B cell (primary cell): ENCODE measurements at regions not wholly inside any gene's neighbourhood (a gene's known extent, or its start where the extent isn't known, plus 50 kb on each side); places are given as distances from the start of the nearest gene placed in this dataset.
A peak's percentile ranks its signal among the peaks of the same experiment; 100 is the strongest.
"Not testable (repeated sequence)": the region's sequence is repeated elsewhere in the genome, so short reads cannot be mapped to it uniquely, and the experiment has no call there.

Source experiments
- ATAC-seq: fragments of 200-7000 bp; cut with Tn5 transposase; one replicate; pipeline ENCODE4 v1.10.0; 2021; ENCODE audit warnings: low read depth, mild to moderate bottlenecking, moderate number of reproducible peaks, moderate library complexity
- CTCF ChIA-PET: fragments of 350-600 bp; sonication (Branson Sonifier 250); formaldehyde crosslinking; loops from one replicate; lab custom pipeline; 2021; ENCODE audit warnings: antibody characterized with exemption, inconsistent platforms; lab: Charles Lee
- POLR2A ChIA-PET: fragments of 350-600 bp; sonication (Branson Sonifier 250); formaldehyde crosslinking; loops from one replicate; lab custom pipeline; 2021; ENCODE audit warnings: antibody characterized with exemption; lab: Charles Lee
- DNase-seq: peaks from one replicate; pipeline ENCODE4 v3.0.0; 2013
- H2AFZ ChIP-seq: 2 replicates; pipeline ENCODE4 v1.6.1; 2012; ENCODE audit warnings: mild to moderate bottlenecking, low read depth, low read length; ENCODE audit not compliant: insufficient read depth, poor library complexity, severe bottlenecking
- H3K27ac ChIP-seq, 2 donors: 1 replicate in 1 of 2; 2 replicates in 1 of 2; pipeline ENCODE4 v1.5.1; 2012 to 2013; ENCODE audit warnings: low read length in 2 of 2, mild to moderate bottlenecking in 2 of 2, moderate library complexity in 1 of 2
- H3K27me3 ChIP-seq, 4 experiments: fragments of 200-600 bp in 1 of 4; sonication (generic) in 1 of 4; replicated peaks in 1 of 4; 1 replicate in 2 of 4; 2 replicates in 2 of 4; pipeline versions ENCODE4 v1.6.1 to v1.7.0; 2013 to 2016; ENCODE audit warnings: low read length in 3 of 4, mild to moderate bottlenecking in 2 of 4, mixed read lengths in 1 of 4, moderate library complexity in 1 of 4; ENCODE audit not compliant: insufficient read depth in 4 of 4, control insufficient read depth in 3 of 4; ENCODE audit errors: control extremely low read depth in 1 of 4
- H3K36me3 ChIP-seq, 2 experiments: replicated peaks in 1 of 2; 1 replicate in 1 of 2; 2 replicates in 1 of 2; pipeline versions ENCODE4 v1.6.1 to v1.7.1; 2013; ENCODE audit warnings: low read length in 1 of 2; ENCODE audit not compliant: insufficient read depth in 2 of 2, control insufficient read depth in 1 of 2; ENCODE audit errors: control extremely low read depth in 1 of 2, extremely low read depth in 1 of 2
- H3K4me1 ChIP-seq, 2 donors: fragments of 200-600 bp in 1 of 2; sonication (generic) in 1 of 2; 1 replicate in 1 of 2; 2 replicates in 1 of 2; pipeline versions ENCODE4 v1.5.1 to v1.6.1; 2013 to 2017; ENCODE audit warnings: low read length in 2 of 2; ENCODE audit not compliant: control insufficient read depth in 2 of 2, insufficient read depth in 2 of 2
- H3K4me2 ChIP-seq: replicated peaks from 2 replicates; pipeline ENCODE3; 2012; ENCODE audit warnings: mild to moderate bottlenecking, low read depth, low read length; ENCODE audit not compliant: poor library complexity, severe bottlenecking
- H3K4me3 ChIP-seq, 5 experiments: fragments of 200-600 bp in 1 of 5; sonication (generic) in 1 of 5; 1 replicate in 3 of 5; 2 replicates in 2 of 5; pipeline versions ENCODE4 v1.5.1 to v1.7.0; 2011 to 2016; ENCODE audit warnings: low read length in 4 of 5, mild to moderate bottlenecking in 4 of 5, low read depth in 2 of 5, control low read depth in 1 of 5, moderate library complexity in 1 of 5; ENCODE audit not compliant: insufficient read depth in 1 of 5; ENCODE audit errors: control extremely low read depth in 1 of 5, extremely low read depth in 1 of 5
- H3K79me2 ChIP-seq: fragments of 200-600 bp; sonication (generic); one replicate; pipeline ENCODE4 v1.6.0; 2016; ENCODE audit warnings: low read length; ENCODE audit not compliant: control insufficient read depth, insufficient read depth
- H3K9ac ChIP-seq: fragments of 200-600 bp; sonication (generic); 2 replicates; pipeline ENCODE4 v1.6.1; 2017; ENCODE audit warnings: mild to moderate bottlenecking, low read length, moderate library complexity
- H3K9me3 ChIP-seq, 3 donors: one replicate each; pipeline versions ENCODE4 v1.6.1 to v1.7.1; 2013; ENCODE audit warnings: low read length in 2 of 3; ENCODE audit not compliant: control insufficient read depth in 2 of 3, insufficient read depth in 1 of 3; ENCODE audit errors: control extremely low read depth in 1 of 3
- H4K20me1 ChIP-seq: 2 replicates; pipeline ENCODE4 v1.6.0; 2012; ENCODE audit warnings: mild to moderate bottlenecking, low read length; ENCODE audit not compliant: insufficient read depth, control insufficient read depth, poor library complexity, severe bottlenecking
- H3K27ac Mint-ChIP-seq: one replicate; pipeline ENCODE4 v1.8.0; 2021; ENCODE audit warnings: mixed read lengths
- H3K27me3 Mint-ChIP-seq: one replicate; pipeline ENCODE4 v1.8.0; 2021; ENCODE audit warnings: mixed read lengths
- H3K4me1 Mint-ChIP-seq: one replicate; pipeline ENCODE4 v1.8.0; 2021; ENCODE audit warnings: mixed read lengths
- H3K4me3 Mint-ChIP-seq: one replicate; pipeline ENCODE4 v1.8.0; 2021; ENCODE audit warnings: mixed read lengths
- H3K9me3 Mint-ChIP-seq: one replicate; pipeline ENCODE4 v1.8.0; 2022; ENCODE audit warnings: mixed read lengths; ENCODE audit not compliant: insufficient read depth
- EZH2 ChIP-seq: IDR thresholded peaks from 2 replicates; pipeline ENCODE4 v1.6.1; 2012; ENCODE audit warnings: borderline replicate concordance, low read depth, mild to moderate bottlenecking, moderate library complexity, low read length; ENCODE audit not compliant: insufficient read depth, poor library complexity, severe bottlenecking
- WGBS: methylation state at CpG from one replicate; pipeline ENCODE4 v1.1.5; 2013; ENCODE audit warnings: missing lambda C conversion rate; ENCODE audit not compliant: insufficient coverage; 5-methylcytosine and 5-hydroxymethylcytosine counted together
- intact Hi-C: fragments of 100-400 bp; cut with micrococcal nuclease; formaldehyde crosslinking; loops from one replicate; pipeline ENCODE4 v1.10.0; 2022
- TF ChIP-seq, protein P1 (sequence below): fragments of 200-600 bp; IDR thresholded peaks from one replicate; pipeline ENCODE4 v1.8.0; 2022; ENCODE audit warnings: antibody characterized with exemption, mild to moderate bottlenecking

DNA sequence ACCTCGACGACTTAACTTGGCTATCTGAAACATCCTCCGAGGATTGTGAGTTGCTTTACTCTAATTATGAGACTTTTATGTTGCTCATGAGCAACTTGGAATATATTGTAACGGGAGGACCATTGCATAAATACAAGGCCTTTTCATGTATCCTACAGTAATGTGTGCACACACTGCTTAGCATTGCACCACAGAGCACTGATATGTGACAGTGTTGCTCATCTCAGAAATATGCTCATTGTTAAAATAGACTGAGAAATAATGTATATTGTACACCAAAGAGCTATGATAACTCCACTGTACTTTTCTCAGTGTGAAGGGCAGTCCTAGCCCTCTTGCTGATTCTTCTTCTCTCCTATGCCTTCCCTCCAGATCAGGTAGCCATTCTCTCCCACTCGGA, 102.8 kb upstream of the CDK13 start:
- Histone ChIP-seq H3K4me3 (no peak overlapping the region), H3K4me1 (no peaks in the 10 kb centered on the region), H3K27me3 (no peaks in the 10 kb centered on the region), H2AFZ (no peak overlapping the region), H3K27ac (no peak overlapping the region), H3K79me2 (no peaks in the 10 kb centered on the region), H4K20me1 (no peaks in the 10 kb centered on the region), H3K36me3 (no peaks in the 10 kb centered on the region), H3K9me3 (no peaks in the 10 kb centered on the region), H3K9ac (no peak overlapping the region), H3K4me2 (no peak overlapping the region)
- Mint-ChIP-seq H3K27me3 (peaks cover 20% of the 10 kb centered on the region), H3K9me3 (no peaks in the 10 kb centered on the region), H3K4me3 (no peak overlapping the region), H3K27ac (no peak overlapping the region), H3K4me1 (no peaks in the 10 kb centered on the region)
- TF ChIP-seq EZH2: no peak
- TF ChIP-seq, protein P1, sequence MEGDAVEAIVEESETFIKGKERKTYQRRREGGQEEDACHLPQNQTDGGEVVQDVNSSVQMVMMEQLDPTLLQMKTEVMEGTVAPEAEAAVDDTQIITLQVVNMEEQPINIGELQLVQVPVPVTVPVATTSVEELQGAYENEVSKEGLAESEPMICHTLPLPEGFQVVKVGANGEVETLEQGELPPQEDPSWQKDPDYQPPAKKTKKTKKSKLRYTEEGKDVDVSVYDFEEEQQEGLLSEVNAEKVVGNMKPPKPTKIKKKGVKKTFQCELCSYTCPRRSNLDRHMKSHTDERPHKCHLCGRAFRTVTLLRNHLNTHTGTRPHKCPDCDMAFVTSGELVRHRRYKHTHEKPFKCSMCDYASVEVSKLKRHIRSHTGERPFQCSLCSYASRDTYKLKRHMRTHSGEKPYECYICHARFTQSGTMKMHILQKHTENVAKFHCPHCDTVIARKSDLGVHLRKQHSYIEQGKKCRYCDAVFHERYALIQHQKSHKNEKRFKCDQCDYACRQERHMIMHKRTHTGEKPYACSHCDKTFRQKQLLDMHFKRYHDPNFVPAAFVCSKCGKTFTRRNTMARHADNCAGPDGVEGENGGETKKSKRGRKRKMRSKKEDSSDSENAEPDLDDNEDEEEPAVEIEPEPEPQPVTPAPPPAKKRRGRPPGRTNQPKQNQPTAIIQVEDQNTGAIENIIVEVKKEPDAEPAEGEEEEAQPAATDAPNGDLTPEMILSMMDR: no peak
- DNase-seq: no peak
- ChIA-PET POLR2A (no interaction called here), CTCF (no interaction called here)
- WGBS: no CpG with 5 or more reads among the region's 5 CpGs
- no peak for ATAC-seq
- intact Hi-C loops: no loop called here

- Histone ChIP-seq H3K9me3 (no peaks in the 10 kb centered on the region), H4K20me1 (no peaks in the 10 kb centered on the region), H3K79me2 (no peaks in the 10 kb centered on the region), H3K36me3 (no peaks in the 10 kb centered on the region), H3K9ac (no peak overlapping the region), H3K4me2 (no peak overlapping the region), H3K27ac (no peak overlapping the region), H2AFZ (no peak overlapping the region), H3K4me1 (peaks cover 0 to 3% of the 10 kb centered on the region in 2 donors), H3K4me3 (no peak overlapping the region), H3K27me3 (peaks cover 0 to 4% (median 0%) of the 10 kb centered on the region in 4 experiments)
- intact Hi-C loops: no loop called here
- WGBS: no CpG with 5 or more reads among the region's 2 CpGs
- Mint-ChIP-seq H3K27ac (no peak overlapping the region), H3K4me1 (peaks cover 8% of the 10 kb centered on the region), H3K4me3 (no peak overlapping the region), H3K27me3 (peaks cover 35% of the 10 kb centered on the region), H3K9me3 (no peaks in the 10 kb centered on the region)
- DNase-seq: no peak
- ChIA-PET POLR2A (no interaction called here), CTCF (no interaction called here)
- ATAC-seq: no peak
- TF ChIP-seq, protein P1: no peak
- no peak for TF ChIP-seq EZH2
Observed at GRCh38 chr7:39851466-39852045, 98.5 kb upstream of the CDK13 start.

- Histone ChIP-seq H3K4me2 (peak overlapping the region; percentile 54), H3K9ac (peak overlapping the region; percentile 35)
- POLR2A ChIA-PET, H3K4me3 ChIP-seq, DNase-seq, H3K4me1 ChIP-seq, H3K36me3 ChIP-seq, intact Hi-C loops, H3K9me3 Mint-ChIP-seq, H4K20me1 ChIP-seq, H3K79me2 ChIP-seq, H2AFZ ChIP-seq, H3K27me3 ChIP-seq, H3K27ac ChIP-seq, H3K4me1 Mint-ChIP-seq, H3K9me3 ChIP-seq, CTCF ChIA-PET, H3K27ac Mint-ChIP-seq: not testable (repeated sequence)
- WGBS: no CpG with 5 or more reads among the region's 36 CpGs
- H3K4me3 Mint-ChIP-seq: peak overlapping the region; percentile 77
- H3K27me3 Mint-ChIP-seq: peaks cover 38% of the 10 kb centered on the region
- ATAC-seq: peak; percentile 96
Observed at GRCh38 chr7:39854616-39855324, 95.3 kb upstream of the CDK13 start.
